ENCODE measurements at regions not wholly inside any gene's neighbourhood (a gene's known extent, or its start where the extent isn't known, plus 50 kb on each side); places are given as distances from the start of the nearest gene placed in this dataset.

GRCh38 chr14:100988956-100989355 is 85.4 kb upstream of the RTL1 start:
- Histone ChIP-seq H3K4me3 (replicated peaks; ENCODE audit: low read depth, low read length) (no peak overlapping the region), H3K36me3 (ENCODE audit: control insufficient read depth, insufficient read depth, low read length) (no peaks in the 10 kb centered on the region), H3K27me3 (replicated peaks; ENCODE audit: control insufficient read depth, insufficient read depth, low read length) (no peaks in the 10 kb centered on the region)
- no peak for TF ChIP-seq CTCF (IDR thresholded peaks at IDR 0.05; ENCODE audit: insufficient read depth, low read length, poor library complexity, severe bottlenecking)
- no peak for DNase-seq (ENCODE audit: extremely low read depth, insufficient read length)

GRCh38 chr14:100989924-100990323 is 86.4 kb upstream of the RTL1 start:
- Histone ChIP-seq H3K4me3 (replicated peaks; ENCODE audit: low read depth, low read length) (no peak overlapping the region), H3K27me3 (replicated peaks; ENCODE audit: control insufficient read depth, insufficient read depth, low read length) (no peaks in the 10 kb centered on the region), H3K36me3 (ENCODE audit: control insufficient read depth, insufficient read depth, low read length) (no peaks in the 10 kb centered on the region)
- TF ChIP-seq CTCF (IDR thresholded peaks at IDR 0.05; ENCODE audit: insufficient read depth, low read length, poor library complexity, severe bottlenecking), result no peak
- DNase-seq (ENCODE audit: extremely low read depth, insufficient read length), result no peak

GRCh38 chr14:100994082-100994481 is 90.6 kb upstream of the RTL1 start:
- Histone ChIP-seq H3K36me3 (ENCODE audit: control insufficient read depth, insufficient read depth, low read length) (no peaks in the 10 kb centered on the region), H3K4me3 (replicated peaks; ENCODE audit: low read depth, low read length) (no peak overlapping the region), H3K27me3 (replicated peaks; ENCODE audit: control insufficient read depth, insufficient read depth, low read length) (no peaks in the 10 kb centered on the region)
- TF ChIP-seq CTCF (IDR thresholded peaks at IDR 0.05; ENCODE audit: insufficient read depth, low read length, poor library complexity, severe bottlenecking), result no peak
- no peak for DNase-seq (ENCODE audit: extremely low read depth, insufficient read length)

- no peak for TF ChIP-seq CTCF (IDR thresholded peaks at IDR 0.05; ENCODE audit: insufficient read depth, low read length, poor library complexity, severe bottlenecking)
- DNase-seq (ENCODE audit: extremely low read depth, insufficient read length), result no peak
- no peaks in the 10 kb centered on the region for H3K27me3 ChIP-seq (replicated peaks; ENCODE audit: control insufficient read depth, insufficient read depth, low read length)
Measured at GRCh38 chr14:100994756-100995330, 91.3 kb upstream of the RTL1 start.

GRCh38 chr14:101000711-101001250 is 97.3 kb upstream of the RTL1 start:
- Histone ChIP-seq H3K27me3 (replicated peaks; ENCODE audit: control insufficient read depth, insufficient read depth, low read length) (no peaks in the 10 kb centered on the region), H3K36me3 (ENCODE audit: control insufficient read depth, insufficient read depth, low read length) (no peaks in the 10 kb centered on the region), H3K4me3 (replicated peaks; ENCODE audit: low read depth, low read length) (no peak overlapping the region)
- no peak for DNase-seq (ENCODE audit: extremely low read depth, insufficient read length)
- TF ChIP-seq CTCF (IDR thresholded peaks at IDR 0.05; ENCODE audit: insufficient read depth, low read length, poor library complexity, severe bottlenecking), result no peak

More at GRCh38 chr14:100994756-100995330, 91.3 kb upstream of the RTL1 start:
- Histone ChIP-seq H3K4me3 (replicated peaks; ENCODE audit: low read depth, low read length) (no peak overlapping the region), H3K36me3 (ENCODE audit: control insufficient read depth, insufficient read depth, low read length) (no peaks in the 10 kb centered on the region)
